ENCODE measurements at regions not wholly inside any gene's neighbourhood (a gene's known extent, or its start where the extent isn't known, plus 50 kb on each side); places are given as distances from the start of the nearest gene placed in this dataset.

- Histone ChIP-seq H3K4me1 (ENCODE audit: insufficient read depth, low read length) (peaks cover 4% of the 10 kb centered on the region; the same call in 1 of the 2 replicates), H3K9me3 (ENCODE audit: control insufficient read depth, insufficient read depth, low read length) (no peaks in the 10 kb centered on the region), H3K9ac (ENCODE audit: low read depth, low read length) (no peak overlapping the region), H3K36me3 (ENCODE audit: insufficient read depth, low read length) (no peaks in the 10 kb centered on the region)
These were observed 97.1 kb upstream of the KLF3 start for GRCh38 chr4:38566806-38567398.

GRCh38 chr4:38567457-38567856 is 96.5 kb upstream of the KLF3 start:
- Histone ChIP-seq H3K9ac (ENCODE audit: low read depth, low read length) (no peak overlapping the region), H3K4me1 (ENCODE audit: insufficient read depth, low read length) (peaks cover 4% of the 10 kb centered on the region; the same call in 1 of the 2 replicates), H3K36me3 (ENCODE audit: insufficient read depth, low read length) (no peaks in the 10 kb centered on the region), H3K9me3 (ENCODE audit: control insufficient read depth, insufficient read depth, low read length) (no peaks in the 10 kb centered on the region)

- Histone ChIP-seq H3K9me3 (ENCODE audit: control insufficient read depth, insufficient read depth, low read length) (no peaks in the 10 kb centered on the region), H3K4me1 (ENCODE audit: insufficient read depth, low read length) (no peaks in the 10 kb centered on the region), H3K9ac (ENCODE audit: low read depth, low read length) (no peak overlapping the region), H3K36me3 (ENCODE audit: insufficient read depth, low read length) (no peaks in the 10 kb centered on the region)
These were observed 95.2 kb upstream of the KLF3 start for GRCh38 chr4:38568768-38569167.

GRCh38 chr4:38570647-38571276 is 93.2 kb upstream of the KLF3 start:
- Histone ChIP-seq H3K9me3 (ENCODE audit: control insufficient read depth, insufficient read depth, low read length) (no peaks in the 10 kb centered on the region), H3K9ac (ENCODE audit: low read depth, low read length) (no peak overlapping the region), H3K4me1 (ENCODE audit: insufficient read depth, low read length) (no peaks in the 10 kb centered on the region)

GRCh38 chr4:38572793-38573192 is 91.2 kb upstream of the KLF3 start:
- Histone ChIP-seq H3K4me1 (ENCODE audit: insufficient read depth, low read length) (no peaks in the 10 kb centered on the region), H3K36me3 (ENCODE audit: insufficient read depth, low read length) (no peaks in the 10 kb centered on the region), H3K9ac (ENCODE audit: low read depth, low read length) (no peak overlapping the region), H3K9me3 (ENCODE audit: control insufficient read depth, insufficient read depth, low read length) (no peaks in the 10 kb centered on the region)

More at GRCh38 chr4:38570647-38571276, 93.2 kb upstream of the KLF3 start:
- no peaks in the 10 kb centered on the region for H3K36me3 ChIP-seq (ENCODE audit: insufficient read depth, low read length)

GRCh38 chr4:38574559-38575333 is 89.3 kb upstream of the KLF3 start:
- H3K36me3 ChIP-seq (ENCODE audit: insufficient read depth, low read length) = no peaks in the 10 kb centered on the region
- H3K9me3 ChIP-seq (ENCODE audit: control insufficient read depth, insufficient read depth, low read length) = no peaks in the 10 kb centered on the region
- H3K9ac ChIP-seq (ENCODE audit: low read depth, low read length) = no peak overlapping the region
- no peaks in the 10 kb centered on the region for H3K4me1 ChIP-seq (ENCODE audit: insufficient read depth, low read length)

GRCh38 chr4:38576767-38577166 is 87.2 kb upstream of the KLF3 start:
- no peak overlapping the region for H3K9ac ChIP-seq (ENCODE audit: low read depth, low read length)
- H3K36me3 ChIP-seq (ENCODE audit: insufficient read depth, low read length) = no peaks in the 10 kb centered on the region
- H3K9me3 ChIP-seq (ENCODE audit: control insufficient read depth, insufficient read depth, low read length) = no peaks in the 10 kb centered on the region
- 0 out of 2 replicates have a peak, but pooled peaks cover 2% of the 10 kb centered on the region for H3K4me1 ChIP-seq (ENCODE audit: insufficient read depth, low read length)

GRCh38 chr4:38577462-38577861 is 86.5 kb upstream of the KLF3 start:
- Histone ChIP-seq H3K36me3 (ENCODE audit: insufficient read depth, low read length) (no peaks in the 10 kb centered on the region), H3K9me3 (ENCODE audit: control insufficient read depth, insufficient read depth, low read length) (no peaks in the 10 kb centered on the region), H3K4me1 (ENCODE audit: insufficient read depth, low read length) (0 out of 2 replicates have a peak, but pooled peaks cover 3% of the 10 kb centered on the region), H3K9ac (ENCODE audit: low read depth, low read length) (no peak overlapping the region)

- H3K4me1 ChIP-seq (ENCODE audit: insufficient read depth, low read length) = 0 out of 2 replicates have a peak, but pooled peaks cover 3% of the 10 kb centered on the region
- H3K36me3 ChIP-seq (ENCODE audit: insufficient read depth, low read length) = no peaks in the 10 kb centered on the region
- H3K9ac ChIP-seq (ENCODE audit: low read depth, low read length) = no peak overlapping the region
- no peaks in the 10 kb centered on the region for H3K9me3 ChIP-seq (ENCODE audit: control insufficient read depth, insufficient read depth, low read length)
These were observed 82.4 kb upstream of the KLF3 start for GRCh38 chr4:38581426-38582106.

- Histone ChIP-seq H3K9me3 (ENCODE audit: control insufficient read depth, insufficient read depth, low read length) (no peaks in the 10 kb centered on the region), H3K9ac (ENCODE audit: low read depth, low read length) (no peak overlapping the region), H3K4me1 (ENCODE audit: insufficient read depth, low read length) (0 out of 2 replicates have a peak, but pooled peaks cover 3% of the 10 kb centered on the region), H3K36me3 (ENCODE audit: insufficient read depth, low read length) (no peaks in the 10 kb centered on the region)
These were observed 81.6 kb upstream of the KLF3 start for GRCh38 chr4:38582445-38582844.

GRCh38 chr4:38582889-38583470 is 81.0 kb upstream of the KLF3 start:
- H3K9ac ChIP-seq (ENCODE audit: low read depth, low read length) = no peak overlapping the region
- H3K9me3 ChIP-seq (ENCODE audit: control insufficient read depth, insufficient read depth, low read length) = no peaks in the 10 kb centered on the region
- H3K4me1 ChIP-seq (ENCODE audit: insufficient read depth, low read length) = 0 out of 2 replicates have a peak, but pooled peaks cover 3% of the 10 kb centered on the region
- H3K36me3 ChIP-seq (ENCODE audit: insufficient read depth, low read length) = no peaks in the 10 kb centered on the region

- H3K9me3 ChIP-seq (ENCODE audit: control insufficient read depth, insufficient read depth, low read length) = no peaks in the 10 kb centered on the region
- no peaks in the 10 kb centered on the region for H3K36me3 ChIP-seq (ENCODE audit: insufficient read depth, low read length)
- 0 out of 2 replicates have a peak, but pooled peaks cover 3% of the 10 kb centered on the region for H3K4me1 ChIP-seq (ENCODE audit: insufficient read depth, low read length)
These were observed 78.1 kb upstream of the KLF3 start for GRCh38 chr4:38585871-38586270.

GRCh38 chr4:38587106-38587505 is 76.9 kb upstream of the KLF3 start:
- no peaks in the 10 kb centered on the region for H3K36me3 ChIP-seq (ENCODE audit: insufficient read depth, low read length)
- no peaks in the 10 kb centered on the region for H3K9me3 ChIP-seq (ENCODE audit: control insufficient read depth, insufficient read depth, low read length)
- H3K9ac ChIP-seq (ENCODE audit: low read depth, low read length) = no peak overlapping the region
- H3K4me1 ChIP-seq (ENCODE audit: insufficient read depth, low read length) = no peaks in the 10 kb centered on the region

More at GRCh38 chr4:38585871-38586270, 78.1 kb upstream of the KLF3 start:
- no peak overlapping the region for H3K9ac ChIP-seq (ENCODE audit: low read depth, low read length)

- H3K36me3 ChIP-seq (ENCODE audit: insufficient read depth, low read length) = no peaks in the 10 kb centered on the region
- H3K4me1 ChIP-seq (ENCODE audit: insufficient read depth, low read length) = no peaks in the 10 kb centered on the region
- no peak overlapping the region for H3K9ac ChIP-seq (ENCODE audit: low read depth, low read length)
- no peaks in the 10 kb centered on the region for H3K9me3 ChIP-seq (ENCODE audit: control insufficient read depth, insufficient read depth, low read length)
These were observed 74.0 kb upstream of the KLF3 start for GRCh38 chr4:38590046-38590445.

All from ES-I3 (cell line).